ENCODE measurements at regions not wholly inside any gene's neighbourhood (a gene's known extent, or its start where the extent isn't known, plus 50 kb on each side); places are given as distances from the start of the nearest gene placed in this dataset.

- Histone ChIP-seq H3K23ac (ENCODE audit: insufficient read length, low read depth, low read length) (no peak overlapping the region), H2AK5ac (ENCODE audit: insufficient read length, low read length) (no peak overlapping the region), H2AFZ (ENCODE audit: low read length) (no peak overlapping the region), H2BK12ac (ENCODE audit: insufficient read length, low read depth, low read length) (no peak overlapping the region), H3K4me1 (ENCODE audit: insufficient read depth, low read length) (peaks cover 4% of the 10 kb centered on the region; the same call in 1 of the 2 replicates), H3K27ac (ENCODE audit: insufficient read length, low read depth, low read length) (no peak overlapping the region), H4K8ac (replicated peaks; ENCODE audit: insufficient read length, low read depth, low read length) (no peak overlapping the region), H4K91ac (ENCODE audit: insufficient read length, low read depth, low read length) (no peak overlapping the region), H3K4me2 (ENCODE audit: insufficient read depth, insufficient read length, low read length) (no peak overlapping the region), H3K14ac (ENCODE audit: insufficient read depth, low read length) (no peak overlapping the region), H2BK5ac (ENCODE audit: insufficient read length, low read length) (no peak overlapping the region), H3K23me2 (ENCODE audit: insufficient read length, low read depth, low read length, poor library complexity, severe bottlenecking) (no peaks in the 10 kb centered on the region), H3K18ac (ENCODE audit: insufficient read length, low read depth, low read length) (no peak overlapping the region), H2BK15ac (ENCODE audit: low read depth, low read length) (no peak overlapping the region), H3K56ac (ENCODE audit: insufficient read length, low read depth, low read length) (no peak overlapping the region), H2BK20ac (ENCODE audit: low read depth, low read length, poor library complexity, severe bottlenecking) (no peak overlapping the region), H3T11ph (ENCODE audit: low read length) (no peak overlapping the region), H3K27me3 (ENCODE audit: insufficient read depth, low read length) (no peaks in the 10 kb centered on the region), H3K79me1 (ENCODE audit: insufficient read depth, low read depth, low read length, poor library complexity, severe bottlenecking) (no peaks in the 10 kb centered on the region), H3K79me2 (ENCODE audit: insufficient read depth, low read length) (no peaks in the 10 kb centered on the region), H3K9me3 (ENCODE audit: control insufficient read depth, low read depth, low read length) (no peaks in the 10 kb centered on the region), H4K20me1 (ENCODE audit: control insufficient read depth, insufficient read depth, insufficient read length) (no peaks in the 10 kb centered on the region), H3K9ac (ENCODE audit: extremely low read depth, insufficient read length, low read length) (no peak overlapping the region), H4K5ac (ENCODE audit: insufficient read length, low read depth, low read length) (no peak overlapping the region), H3K4ac (ENCODE audit: low read depth, low read length) (no peak overlapping the region), H2BK120ac (ENCODE audit: low read depth, low read length, poor library complexity, severe bottlenecking) (no peak overlapping the region)
- no peak for DNase-seq
- Mint-ChIP-seq H3K36me3 (ENCODE audit: insufficient read depth in 1 of 3, low read depth in 3 of 3) (no peaks in the 10 kb centered on the region; a peak in 1 of 7 replicates), H3K27me3 (ENCODE audit: low read depth) (peaks cover 19% of the 10 kb centered on the region), H3K4me1 (peaks cover 30 to 33% of the 10 kb centered on the region in 2 experiments), H3K27ac (no peak overlapping the region), H3K9me3 (peaks cover 0 to 6% of the 10 kb centered on the region in 2 experiments; a peak in 2 of 5 replicates), H3K4me3 (no peak overlapping the region)
- WGBS (ENCODE audit: extremely low coverage, insufficient read length, low lambda C conversion rate) = no CpG with 5 or more reads among the region's 2 CpGs
- TF ChIP-seq CTCF (conservative IDR thresholded peaks at IDR 0.05) = no peak
Observed at GRCh38 chr3:193848547-193848946, 255.5 kb downstream of the OPA1 start.

All from H9 (cell line).